ENCODE measurements at regions not wholly inside any gene's neighbourhood (a gene's known extent, or its start where the extent isn't known, plus 50 kb on each side); places are given as distances from the start of the nearest gene placed in this dataset.
"Not testable (repeated sequence)": the region's sequence is repeated elsewhere in the genome, so short reads cannot be mapped to it uniquely, and the experiment has no call there.

DNA sequence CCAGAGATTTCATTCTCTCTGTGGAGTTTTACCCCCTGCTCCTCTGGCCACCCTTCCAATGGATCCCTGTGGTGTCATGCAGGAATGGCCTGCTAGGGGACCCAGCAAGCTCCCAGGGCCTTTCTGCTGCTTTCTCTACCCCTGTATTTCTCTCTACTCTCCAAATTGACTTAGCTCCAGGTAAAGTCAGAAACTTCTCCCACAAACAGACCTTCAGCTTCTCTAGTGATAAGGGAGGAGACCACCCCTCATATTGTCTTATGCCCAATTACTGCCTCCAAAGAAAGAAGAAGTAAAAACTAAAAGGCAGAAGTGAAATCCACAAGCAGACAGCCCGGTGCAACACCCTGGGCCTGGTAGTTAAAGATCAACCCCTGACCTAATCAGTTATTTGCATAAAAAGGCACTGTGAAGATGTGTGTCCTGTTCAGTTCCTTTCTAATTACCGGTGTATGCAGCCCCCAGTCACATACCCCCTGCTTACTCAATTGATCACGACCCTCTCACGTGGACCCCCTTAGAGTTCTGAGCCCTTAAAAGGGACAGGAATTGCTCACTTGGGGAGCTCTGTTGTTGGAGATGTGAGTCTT, 104.7 kb upstream of the EPB41L4A start:
- Histone ChIP-seq H3K4me3 (ENCODE audit: low read length) (peak overlapping the region; percentile 51), H3K4me2 (ENCODE audit: low read length) (peak overlapping the region; percentile 62)

DNA sequence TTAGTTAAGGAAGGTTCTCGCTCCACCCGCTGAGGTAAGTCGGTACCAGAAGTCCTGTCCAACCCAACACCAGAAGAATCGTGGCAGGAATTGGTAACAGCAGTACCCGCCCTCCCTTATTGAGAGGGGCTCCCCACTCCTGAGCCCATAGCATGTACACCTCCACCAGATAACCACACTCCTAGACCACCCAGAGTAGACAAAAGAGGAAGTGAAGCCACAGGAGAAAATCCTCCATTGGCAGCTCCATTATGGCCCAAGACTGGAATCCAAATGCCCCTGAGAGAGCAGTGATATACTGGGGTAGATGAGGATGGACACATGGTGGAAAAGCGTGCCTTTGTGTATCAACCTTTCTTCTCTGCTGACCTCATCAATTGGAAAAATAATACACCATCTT, 106.1 kb upstream of the EPB41L4A start:
- no peak overlapping the region for H3K4me3 ChIP-seq (ENCODE audit: low read length)
- no peaks in the 10 kb centered on the region for H4K20me1 ChIP-seq (ENCODE audit: control insufficient read depth, insufficient read depth, low read depth, low read length)
- H3K4me2 ChIP-seq (ENCODE audit: low read length): no peak overlapping the region
- H3K79me2 ChIP-seq (ENCODE audit: control insufficient read depth, low read length): no peaks in the 10 kb centered on the region
- H3K36me3 ChIP-seq (ENCODE audit: control insufficient read depth, low read length): no peaks in the 10 kb centered on the region
- H3K4me1 ChIP-seq (ENCODE audit: control insufficient read depth, low read length): peaks cover 51% of the 10 kb centered on the region
- no peaks in the 10 kb centered on the region for H3F3A ChIP-seq (ENCODE audit: control insufficient read depth, insufficient read depth)
- H3K27ac ChIP-seq (ENCODE audit: low read depth, low read length): no peak overlapping the region
- TF ChIP-seq EZH2phosphoT487 (IDR thresholded peaks at IDR 0.05; ENCODE audit: borderline replicate concordance, low read length): no peak
- TF ChIP-seq, protein P1, sequence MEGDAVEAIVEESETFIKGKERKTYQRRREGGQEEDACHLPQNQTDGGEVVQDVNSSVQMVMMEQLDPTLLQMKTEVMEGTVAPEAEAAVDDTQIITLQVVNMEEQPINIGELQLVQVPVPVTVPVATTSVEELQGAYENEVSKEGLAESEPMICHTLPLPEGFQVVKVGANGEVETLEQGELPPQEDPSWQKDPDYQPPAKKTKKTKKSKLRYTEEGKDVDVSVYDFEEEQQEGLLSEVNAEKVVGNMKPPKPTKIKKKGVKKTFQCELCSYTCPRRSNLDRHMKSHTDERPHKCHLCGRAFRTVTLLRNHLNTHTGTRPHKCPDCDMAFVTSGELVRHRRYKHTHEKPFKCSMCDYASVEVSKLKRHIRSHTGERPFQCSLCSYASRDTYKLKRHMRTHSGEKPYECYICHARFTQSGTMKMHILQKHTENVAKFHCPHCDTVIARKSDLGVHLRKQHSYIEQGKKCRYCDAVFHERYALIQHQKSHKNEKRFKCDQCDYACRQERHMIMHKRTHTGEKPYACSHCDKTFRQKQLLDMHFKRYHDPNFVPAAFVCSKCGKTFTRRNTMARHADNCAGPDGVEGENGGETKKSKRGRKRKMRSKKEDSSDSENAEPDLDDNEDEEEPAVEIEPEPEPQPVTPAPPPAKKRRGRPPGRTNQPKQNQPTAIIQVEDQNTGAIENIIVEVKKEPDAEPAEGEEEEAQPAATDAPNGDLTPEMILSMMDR (IDR thresholded peaks at IDR 0.05; ENCODE audit: low read depth, low read length, poor library complexity, severe bottlenecking): no peak
- H3K9me2 ChIP-seq (replicated peaks; ENCODE audit: control insufficient read depth, low read length): no peaks in the 10 kb centered on the region
- H3K27me3 ChIP-seq (ENCODE audit: control insufficient read depth, low read length): no peaks in the 10 kb centered on the region
- no peaks in the 10 kb centered on the region for H3K9me3 ChIP-seq (ENCODE audit: control insufficient read depth, insufficient read depth, low read length)

More for the DNA sequence above, 104.7 kb upstream of the EPB41L4A start:
- Histone ChIP-seq H3K27ac (ENCODE audit: low read depth, low read length) (peak overlapping the region; percentile 57), H3K4me1 (ENCODE audit: control insufficient read depth, low read length) (peaks cover 53% of the 10 kb centered on the region)
- not testable (repeated sequence) for H3K9me3 ChIP-seq (ENCODE audit: control insufficient read depth, insufficient read depth, low read length); H4K20me1 ChIP-seq (ENCODE audit: control insufficient read depth, insufficient read depth, low read depth, low read length); H3K36me3 ChIP-seq (ENCODE audit: control insufficient read depth, low read length); H3K79me2 ChIP-seq (ENCODE audit: control insufficient read depth, low read length); H3K27me3 ChIP-seq (ENCODE audit: control insufficient read depth, low read length); H3F3A ChIP-seq (ENCODE audit: control insufficient read depth, insufficient read depth); H3K9me2 ChIP-seq (replicated peaks; ENCODE audit: control insufficient read depth, low read length)

DNA sequence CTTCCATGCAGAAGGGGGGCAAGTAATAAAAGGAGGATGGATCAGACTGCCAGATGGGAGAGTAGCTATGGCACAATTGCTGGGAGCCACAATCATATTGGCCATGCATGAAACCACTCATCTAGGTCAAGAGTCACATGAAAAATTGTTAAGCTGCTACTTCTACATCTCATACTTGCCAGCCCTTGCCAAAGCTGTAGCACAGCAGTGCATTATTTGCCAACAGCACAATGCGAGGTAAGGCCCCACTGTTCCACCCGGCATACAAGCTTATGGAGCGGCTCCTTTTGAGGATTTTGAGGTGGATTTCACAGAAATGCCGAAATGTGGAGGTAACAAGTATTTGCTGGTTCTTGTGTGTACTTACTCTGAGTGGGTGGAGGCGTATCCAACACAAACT, 109.9 kb upstream of the EPB41L4A start:
- no peaks in the 10 kb centered on the region for H4K20me1 ChIP-seq (ENCODE audit: control insufficient read depth, insufficient read depth, low read depth, low read length)
- H3K36me3 ChIP-seq (ENCODE audit: control insufficient read depth, low read length): no peaks in the 10 kb centered on the region
- no peaks in the 10 kb centered on the region for H3K27me3 ChIP-seq (ENCODE audit: control insufficient read depth, low read length)
- H3K4me3 ChIP-seq (ENCODE audit: low read length): no peak overlapping the region
- no peak overlapping the region for H3K4me2 ChIP-seq (ENCODE audit: low read length)
- no peak overlapping the region for H3K27ac ChIP-seq (ENCODE audit: low read depth, low read length)
- TF ChIP-seq EZH2phosphoT487 (IDR thresholded peaks at IDR 0.05; ENCODE audit: borderline replicate concordance, low read length): no peak
- TF ChIP-seq, protein P1 (IDR thresholded peaks at IDR 0.05; ENCODE audit: low read depth, low read length, poor library complexity, severe bottlenecking): no peak
- peaks cover 29% of the 10 kb centered on the region for H3K4me1 ChIP-seq (ENCODE audit: control insufficient read depth, low read length)
- H3K79me2 ChIP-seq (ENCODE audit: control insufficient read depth, low read length): no peaks in the 10 kb centered on the region
- H3K9me3 ChIP-seq (ENCODE audit: control insufficient read depth, insufficient read depth, low read length): no peaks in the 10 kb centered on the region
- H3K9me2 ChIP-seq (replicated peaks; ENCODE audit: control insufficient read depth, low read length): no peaks in the 10 kb centered on the region
- H3F3A ChIP-seq (ENCODE audit: control insufficient read depth, insufficient read depth): no peaks in the 10 kb centered on the region

DNA sequence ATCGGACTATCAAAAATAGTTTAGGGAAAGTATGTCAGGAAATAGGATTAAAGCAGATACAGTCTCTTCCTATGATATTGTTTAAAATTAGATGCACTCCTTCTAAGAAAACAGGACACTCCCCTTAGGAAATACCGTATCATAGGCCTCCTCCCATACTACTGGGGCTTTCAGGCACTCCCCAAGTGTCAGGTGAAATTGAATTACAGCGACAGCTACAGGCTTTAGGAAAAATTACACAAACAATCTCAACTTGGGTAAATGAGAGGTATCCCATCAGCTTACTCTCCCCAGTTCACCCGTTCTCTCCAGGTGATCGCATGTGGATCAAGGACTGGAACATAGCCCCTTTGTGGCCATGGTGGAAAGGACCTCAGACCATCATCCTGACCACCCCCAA, 110.4 kb upstream of the EPB41L4A start:
- H4K20me1 ChIP-seq (ENCODE audit: control insufficient read depth, insufficient read depth, low read depth, low read length): no peaks in the 10 kb centered on the region
- no peaks in the 10 kb centered on the region for H3K36me3 ChIP-seq (ENCODE audit: control insufficient read depth, low read length)
- H3F3A ChIP-seq (ENCODE audit: control insufficient read depth, insufficient read depth): no peaks in the 10 kb centered on the region
- no peak overlapping the region for H3K4me3 ChIP-seq (ENCODE audit: low read length)
- TF ChIP-seq, protein P1 (IDR thresholded peaks at IDR 0.05; ENCODE audit: low read depth, low read length, poor library complexity, severe bottlenecking): peak; percentile 59
- no peak for TF ChIP-seq EZH2phosphoT487 (IDR thresholded peaks at IDR 0.05; ENCODE audit: borderline replicate concordance, low read length)
- no peaks in the 10 kb centered on the region for H3K79me2 ChIP-seq (ENCODE audit: control insufficient read depth, low read length)
- no peaks in the 10 kb centered on the region for H3K9me3 ChIP-seq (ENCODE audit: control insufficient read depth, insufficient read depth, low read length)
- H3K27me3 ChIP-seq (ENCODE audit: control insufficient read depth, low read length): no peaks in the 10 kb centered on the region
- H3K4me1 ChIP-seq (ENCODE audit: control insufficient read depth, low read length): peaks cover 26% of the 10 kb centered on the region
- no peaks in the 10 kb centered on the region for H3K9me2 ChIP-seq (replicated peaks; ENCODE audit: control insufficient read depth, low read length)
- no peak overlapping the region for H3K4me2 ChIP-seq (ENCODE audit: low read length)
- H3K27ac ChIP-seq (ENCODE audit: low read depth, low read length): no peak overlapping the region
